HG03066 (cell line): ENCODE measurements at regions not wholly inside any gene's neighbourhood (a gene's known extent, or its start where the extent isn't known, plus 50 kb on each side); places are given as distances from the start of the nearest gene placed in this dataset.
A peak's percentile ranks its signal among the peaks of the same experiment; 100 is the strongest.

Source experiments
- ATAC-seq: cut with Tn5 transposase; IDR thresholded peaks from one replicate; pipeline ENCODE4 v1.9.1; 2021; ENCODE audit warnings: low read depth; ENCODE audit not compliant: unreplicated experiment

DNA sequence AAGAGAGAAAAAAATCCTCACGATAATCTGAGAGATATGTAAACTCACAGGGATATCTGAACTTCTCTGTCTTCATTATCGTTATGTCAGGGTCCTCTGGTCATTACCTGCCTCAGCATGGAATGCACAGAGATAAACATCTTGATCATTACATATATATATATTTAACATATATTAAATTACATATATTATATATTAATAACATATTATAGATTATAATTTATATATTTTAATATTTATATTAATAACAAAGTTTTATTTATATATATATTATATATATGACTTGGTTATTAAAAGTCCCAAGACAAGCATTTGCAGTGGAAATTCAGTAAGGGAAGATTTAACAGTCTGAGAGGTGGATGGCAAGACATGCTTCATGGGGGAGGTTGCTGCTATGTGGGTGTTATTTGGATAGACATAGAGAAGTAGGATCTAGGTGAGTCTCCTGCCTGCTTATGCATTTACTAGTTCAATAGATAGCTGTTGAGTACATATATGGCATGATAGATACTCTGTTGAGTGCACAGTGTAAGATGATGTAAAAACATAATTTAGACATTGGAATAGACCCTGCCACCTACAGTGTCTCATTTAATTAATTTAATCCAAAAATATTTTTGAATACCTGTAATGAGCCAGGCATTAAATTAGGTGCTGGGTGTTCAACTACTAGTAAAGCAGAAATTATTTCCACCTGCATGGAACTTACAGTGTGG, 255.2 kb downstream of the RAD51AP2 start:
- no peak for ATAC-seq

GRCh38 chr2:17259613-17260012, 258.6 kb downstream of the RAD51AP2 start:
- ATAC-seq: no peak

DNA sequence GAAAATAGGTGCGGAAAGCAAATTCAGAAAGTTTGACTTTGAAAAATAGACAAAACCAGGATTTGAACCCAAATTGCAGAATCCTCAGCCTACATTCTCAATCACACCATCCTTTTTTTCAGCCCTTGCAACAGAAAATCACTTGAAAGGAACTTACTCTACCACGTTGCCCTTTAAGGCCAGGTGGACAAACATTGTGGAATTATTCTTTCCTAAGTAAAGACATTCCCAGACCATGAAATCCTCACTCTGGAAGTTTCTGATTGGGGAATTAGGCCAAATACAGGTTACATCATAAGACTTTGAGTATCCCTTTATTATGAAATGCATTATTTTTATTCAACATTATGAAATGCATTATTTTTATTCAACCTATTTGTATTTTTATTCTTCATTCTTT, 259.4 kb downstream of the RAD51AP2 start:
- no peak for ATAC-seq

- ATAC-seq: peak; percentile 49
These were observed 260.9 kb downstream of the RAD51AP2 start for GRCh38 chr2:17257189-17257909.

GRCh38 chr2:17255071-17255470, 263.2 kb downstream of the RAD51AP2 start:
- ATAC-seq: no peak

DNA sequence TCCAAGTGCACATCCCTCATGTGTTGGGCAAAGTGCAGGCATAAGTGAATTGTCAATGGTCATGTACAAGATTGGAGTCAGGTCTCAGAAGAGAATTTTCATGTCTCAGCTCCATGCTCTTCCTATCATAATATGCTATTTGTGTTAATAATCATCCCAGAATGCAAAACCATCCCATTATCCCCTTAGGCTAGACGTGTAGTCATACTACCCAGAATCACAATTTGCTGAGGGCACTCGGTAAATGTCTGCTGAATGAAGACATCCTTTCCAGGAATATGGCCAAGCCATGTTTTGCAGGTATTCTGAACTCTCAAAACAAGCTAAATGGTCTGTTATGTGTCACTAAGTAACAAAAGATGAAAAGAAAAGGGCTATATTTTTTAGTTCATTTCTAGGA, 263.8 kb downstream of the RAD51AP2 start:
- ATAC-seq: no peak

GRCh38 chr2:17252258-17252657, 266.0 kb downstream of the RAD51AP2 start:
- no peak for ATAC-seq

GRCh38 chr2:17251171-17251570, 267.1 kb downstream of the RAD51AP2 start:
- ATAC-seq: no peak

DNA sequence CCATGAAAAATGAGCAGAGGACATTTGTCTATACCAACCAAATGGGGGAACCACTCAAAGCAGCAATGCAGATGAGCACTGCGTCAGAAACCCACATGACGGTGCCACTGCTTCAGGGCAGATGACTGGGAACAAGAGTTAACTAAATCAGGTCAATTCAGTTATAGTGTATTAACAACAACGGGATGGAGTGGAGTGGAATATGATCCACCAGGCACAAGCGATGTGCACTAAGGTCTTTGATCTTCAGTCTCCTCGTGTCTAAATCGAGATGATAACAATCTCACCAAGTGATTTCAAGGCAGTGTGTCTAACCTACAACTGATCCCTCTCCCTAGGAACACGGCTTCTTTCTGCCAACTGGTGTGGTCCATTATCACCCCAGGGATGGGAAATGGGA, 269.0 kb downstream of the RAD51AP2 start:
- ATAC-seq: no peak

GRCh38 chr2:17245906-17246305, 272.3 kb downstream of the RAD51AP2 start:
- ATAC-seq: no peak

DNA sequence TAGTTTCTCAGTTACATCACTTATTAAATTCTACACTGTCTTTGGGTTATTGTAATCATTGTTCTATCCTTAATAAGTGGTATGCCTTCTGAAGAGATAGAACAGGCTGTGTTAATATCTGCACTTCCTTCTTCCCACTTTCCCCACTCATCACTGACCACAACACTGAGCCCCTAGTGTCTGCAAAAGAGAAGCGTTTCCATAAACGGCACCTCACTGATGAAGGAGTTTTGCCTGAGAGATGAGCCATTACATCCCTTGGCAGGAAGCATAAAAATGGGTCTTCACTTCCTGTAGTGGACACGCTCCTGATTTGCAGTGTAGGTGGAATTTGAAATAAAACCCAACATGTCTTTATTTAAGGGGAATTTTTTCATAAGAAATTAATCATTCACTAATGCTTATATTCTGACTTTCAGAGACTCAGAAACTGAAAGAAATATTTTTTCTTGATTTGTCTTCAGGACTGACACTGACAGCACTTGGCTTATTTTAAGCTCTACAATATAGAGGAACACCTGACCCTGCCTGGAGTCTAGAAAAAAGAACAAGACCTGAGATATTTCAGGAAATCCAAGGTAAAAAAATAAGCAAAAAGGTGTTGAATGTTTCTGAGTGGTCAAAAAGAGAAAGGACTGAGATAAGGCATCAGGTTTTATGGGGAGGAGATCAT, 275.3 kb downstream of the RAD51AP2 start:
- ATAC-seq: no peak

DNA sequence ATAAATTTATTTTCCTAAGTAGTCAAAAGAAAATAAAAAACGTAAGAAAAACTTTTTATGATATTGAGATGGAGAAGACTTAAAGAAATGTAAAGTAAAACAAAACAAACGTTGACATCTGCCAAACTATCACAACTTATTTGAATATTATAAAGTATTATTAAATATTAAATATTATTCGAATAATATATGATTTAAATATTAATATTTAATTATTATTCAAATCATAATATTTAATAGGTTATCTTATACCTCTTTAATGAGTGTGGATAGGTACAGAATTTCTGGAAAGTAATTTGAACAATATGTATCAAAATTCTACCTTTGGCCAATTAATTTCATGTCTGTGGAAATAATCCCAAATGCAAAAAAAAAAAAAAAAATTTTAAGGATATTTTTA, 278.7 kb downstream of the RAD51AP2 start:
- ATAC-seq: no peak

GRCh38 chr2:17235167-17235566, 283.1 kb downstream of the RAD51AP2 start:
- no peak for ATAC-seq

DNA sequence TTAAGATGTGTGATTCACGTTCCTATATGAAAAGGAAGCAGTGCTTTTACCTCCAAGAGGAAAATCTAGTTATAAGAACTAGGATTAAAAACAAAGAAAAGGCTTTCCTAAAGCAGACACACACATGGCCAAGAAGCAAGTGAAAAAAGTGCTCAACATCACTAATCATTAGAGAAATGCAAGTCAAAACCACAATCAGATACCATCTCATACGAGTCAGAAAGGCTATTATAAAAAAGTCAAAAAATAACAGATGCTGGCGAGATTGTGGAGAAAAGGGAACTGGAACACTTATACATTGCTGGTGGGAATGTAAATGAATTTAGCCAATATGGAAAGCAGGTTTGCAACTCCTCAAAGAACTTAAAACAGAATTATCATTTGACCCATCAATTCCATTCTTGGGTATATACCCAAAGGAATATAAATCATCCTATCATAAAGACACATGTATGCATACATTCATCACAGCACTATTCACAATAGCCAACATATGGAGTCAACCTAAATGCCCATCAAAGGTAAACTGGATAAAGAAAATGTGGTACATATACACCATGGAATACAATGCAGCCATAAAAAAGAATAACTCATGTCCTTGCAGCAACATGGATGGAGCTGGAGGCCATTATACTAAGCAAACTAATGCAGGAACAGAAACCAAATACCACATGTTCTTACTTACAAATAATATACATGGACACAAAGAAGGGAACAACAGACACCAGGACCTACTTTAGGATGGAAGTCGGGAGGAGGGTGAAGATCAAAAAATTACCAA, 285.3 kb downstream of the RAD51AP2 start:
- ATAC-seq: no peak

- ATAC-seq: no peak
These were observed 286.8 kb downstream of the RAD51AP2 start for GRCh38 chr2:17231394-17231965.

DNA sequence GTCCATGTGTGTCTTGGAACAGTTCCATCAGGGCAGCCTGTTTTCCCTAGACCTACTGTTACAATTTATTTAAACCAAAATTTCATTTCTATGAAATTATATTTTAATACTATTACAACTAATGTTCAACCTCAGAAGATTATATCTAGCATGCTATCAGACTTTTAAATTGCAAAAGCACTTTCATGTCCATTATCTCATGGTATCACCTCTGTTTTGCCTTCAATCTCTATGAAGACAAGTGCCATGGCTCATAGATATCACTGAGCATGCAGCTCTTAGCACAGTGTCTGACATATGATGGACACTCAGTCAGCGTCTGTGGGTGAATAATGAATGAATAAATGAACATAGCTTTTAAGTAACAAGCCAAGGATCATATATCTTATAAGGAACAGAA, 288.8 kb downstream of the RAD51AP2 start:
- ATAC-seq: no peak

DNA sequence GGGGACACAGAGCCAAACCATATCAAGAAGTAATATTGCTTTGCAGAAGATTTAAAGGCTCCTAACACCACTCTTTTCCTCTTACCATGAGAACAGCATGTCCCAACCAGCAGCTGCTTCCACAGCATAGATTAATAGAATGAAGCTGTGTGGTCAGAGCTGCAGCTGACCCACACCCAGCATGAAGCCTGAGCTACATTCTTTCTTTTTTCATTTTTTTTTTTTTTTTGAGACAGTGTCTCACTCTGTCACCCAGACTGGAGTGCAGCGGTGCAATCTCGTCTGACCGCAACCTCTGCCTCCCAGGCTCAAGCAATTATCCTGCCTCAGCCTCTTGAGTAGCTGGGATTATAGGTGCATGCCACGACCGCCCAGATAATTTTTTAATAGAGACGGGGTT, 289.8 kb downstream of the RAD51AP2 start:
- ATAC-seq: no peak

GRCh38 chr2:17227856-17228255, 290.4 kb downstream of the RAD51AP2 start:
- no peak for ATAC-seq

DNA sequence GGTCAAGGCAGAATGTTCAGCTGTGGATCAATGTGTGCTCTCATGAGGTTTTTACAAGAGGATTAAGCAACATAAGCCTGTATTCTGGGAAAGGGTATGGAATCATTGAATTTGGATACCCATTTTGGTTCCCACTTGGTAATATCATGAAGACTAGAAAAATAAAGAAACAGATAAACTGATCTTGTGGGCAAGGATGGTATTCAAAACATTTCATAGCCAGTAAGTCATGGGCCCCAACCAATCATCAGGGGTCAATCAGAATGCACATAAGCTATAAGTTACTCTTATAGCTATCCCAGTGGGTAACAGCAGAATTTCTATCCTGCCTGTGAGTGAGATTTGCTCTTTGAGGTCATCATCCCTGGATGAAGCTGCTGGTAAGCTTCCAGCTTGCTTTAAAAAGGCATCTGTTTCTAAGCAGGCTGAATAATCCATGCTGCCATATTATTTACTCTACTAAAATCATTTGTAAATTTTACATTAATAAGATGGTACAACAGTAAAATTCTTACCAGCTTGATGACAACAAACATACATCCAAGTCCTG, 291.2 kb downstream of the RAD51AP2 start:
- no peak for ATAC-seq

DNA sequence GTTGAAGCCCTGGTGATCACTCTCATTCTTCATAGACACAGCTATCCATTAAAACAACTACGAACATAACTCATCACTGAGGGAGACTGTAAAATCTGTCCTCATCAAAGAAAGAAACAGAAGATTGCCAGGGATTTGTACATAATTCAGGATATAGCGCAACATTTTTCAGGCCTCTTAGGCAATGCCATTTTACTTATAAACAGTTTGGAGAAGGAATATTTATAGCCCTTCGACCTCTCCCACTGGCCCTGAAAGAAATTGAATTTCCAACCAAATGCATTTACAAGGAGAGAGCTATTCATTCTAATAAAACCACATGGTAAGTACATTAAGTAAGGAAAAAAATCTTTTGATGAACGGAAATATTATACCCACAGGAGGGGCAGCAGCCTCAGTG, 295.0 kb downstream of the RAD51AP2 start:
- ATAC-seq: no peak
